ENCODE measurements at regions not wholly inside any gene's neighbourhood (a gene's known extent, or its start where the extent isn't known, plus 50 kb on each side); places are given as distances from the start of the nearest gene placed in this dataset.

DNA sequence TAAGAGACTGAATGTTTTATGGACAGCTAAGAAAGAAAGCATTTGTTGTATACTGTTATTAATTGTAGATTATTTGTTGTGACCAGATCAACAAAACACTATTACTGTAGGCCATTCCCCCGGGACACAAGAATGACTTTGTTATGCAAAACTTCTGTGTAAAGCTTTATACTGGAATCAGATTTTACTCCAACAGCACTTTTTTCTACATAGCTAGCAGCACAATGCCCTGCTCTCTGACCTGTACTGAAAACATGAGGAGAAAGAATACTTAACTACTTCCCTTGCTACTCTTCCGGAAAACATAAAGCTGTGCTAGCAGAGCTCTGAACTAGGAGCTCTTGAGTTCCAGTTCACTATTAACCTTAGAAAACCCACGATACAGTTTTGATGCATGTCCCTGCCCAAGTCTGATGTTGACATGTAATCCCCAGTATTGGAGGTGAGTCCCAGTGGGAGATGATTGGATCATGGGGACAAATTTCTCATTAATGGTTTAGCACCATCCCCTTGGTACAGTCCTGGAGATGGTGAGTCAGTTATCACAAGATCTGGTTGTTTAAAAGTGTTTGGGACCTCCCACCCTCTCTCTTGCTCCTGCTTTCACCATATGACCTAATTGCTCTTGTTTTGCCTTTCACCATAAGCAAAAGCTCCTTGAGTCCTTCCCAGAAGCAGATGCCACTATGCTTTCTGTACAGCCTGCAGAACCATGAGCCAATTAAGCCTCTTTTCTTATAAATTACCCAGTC lies 601.1 kb upstream of the PIK3C3 start:
- H3K4me3 ChIP-seq (replicated peaks in 1 of 2; ENCODE audit: low read depth in 2 of 2, low read length in 2 of 2), result no peak overlapping the region
- no peak for DNase-seq (ENCODE audit: low read depth in 2 of 2)
- TF ChIP-seq, protein P1, sequence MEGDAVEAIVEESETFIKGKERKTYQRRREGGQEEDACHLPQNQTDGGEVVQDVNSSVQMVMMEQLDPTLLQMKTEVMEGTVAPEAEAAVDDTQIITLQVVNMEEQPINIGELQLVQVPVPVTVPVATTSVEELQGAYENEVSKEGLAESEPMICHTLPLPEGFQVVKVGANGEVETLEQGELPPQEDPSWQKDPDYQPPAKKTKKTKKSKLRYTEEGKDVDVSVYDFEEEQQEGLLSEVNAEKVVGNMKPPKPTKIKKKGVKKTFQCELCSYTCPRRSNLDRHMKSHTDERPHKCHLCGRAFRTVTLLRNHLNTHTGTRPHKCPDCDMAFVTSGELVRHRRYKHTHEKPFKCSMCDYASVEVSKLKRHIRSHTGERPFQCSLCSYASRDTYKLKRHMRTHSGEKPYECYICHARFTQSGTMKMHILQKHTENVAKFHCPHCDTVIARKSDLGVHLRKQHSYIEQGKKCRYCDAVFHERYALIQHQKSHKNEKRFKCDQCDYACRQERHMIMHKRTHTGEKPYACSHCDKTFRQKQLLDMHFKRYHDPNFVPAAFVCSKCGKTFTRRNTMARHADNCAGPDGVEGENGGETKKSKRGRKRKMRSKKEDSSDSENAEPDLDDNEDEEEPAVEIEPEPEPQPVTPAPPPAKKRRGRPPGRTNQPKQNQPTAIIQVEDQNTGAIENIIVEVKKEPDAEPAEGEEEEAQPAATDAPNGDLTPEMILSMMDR (IDR thresholded peaks at IDR 0.05; ENCODE audit: low read depth, low read length), result no peak

DNA sequence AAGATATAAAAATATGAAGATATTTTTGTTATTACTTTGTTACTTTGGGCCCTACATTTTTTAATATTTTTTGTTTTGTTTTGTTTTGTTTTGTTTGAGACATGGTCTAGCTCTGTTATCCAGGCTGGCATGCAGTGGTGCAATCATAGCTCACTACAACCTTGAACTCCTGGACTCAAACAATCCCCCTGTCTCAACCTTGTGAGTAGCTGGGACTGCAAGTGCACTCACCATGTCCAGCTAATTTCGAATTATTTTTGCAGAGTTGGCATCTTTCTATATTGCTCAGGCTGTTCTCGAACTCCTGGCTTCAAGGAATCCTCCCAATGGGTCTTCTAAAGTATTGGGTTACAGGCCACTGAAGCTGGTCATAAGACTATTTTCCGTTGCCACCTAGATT lies 603.6 kb upstream of the PIK3C3 start:
- no peak overlapping the region for H3K4me3 ChIP-seq (replicated peaks in 1 of 2; ENCODE audit: low read depth in 2 of 2, low read length in 2 of 2)
- DNase-seq (ENCODE audit: low read depth in 2 of 2), result no peak
- TF ChIP-seq, protein P1 (IDR thresholded peaks at IDR 0.05; ENCODE audit: low read depth, low read length), result no peak

DNA sequence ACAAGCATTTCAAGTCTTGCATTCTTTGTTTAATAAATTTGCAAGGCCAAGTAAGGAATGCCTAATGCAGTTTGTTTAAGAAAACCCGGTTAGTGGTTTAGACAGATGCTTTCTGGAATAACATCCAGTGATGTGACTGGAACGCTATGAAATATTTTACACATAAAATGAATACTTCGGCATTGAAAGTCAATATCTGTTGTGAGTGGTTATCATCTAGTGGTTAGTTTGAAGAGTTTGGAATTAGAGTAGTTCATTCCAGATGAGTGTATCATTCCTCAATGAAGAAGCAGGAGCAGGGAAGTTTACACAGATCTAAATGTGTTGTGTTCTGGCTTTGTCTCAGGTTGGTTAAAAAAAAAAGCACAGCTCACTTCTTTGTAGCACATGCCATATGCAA lies 608.0 kb upstream of the PIK3C3 start:
- no peak overlapping the region for H3K4me3 ChIP-seq (replicated peaks in 1 of 2; ENCODE audit: low read depth in 2 of 2, low read length in 2 of 2)
- TF ChIP-seq, protein P1 (IDR thresholded peaks at IDR 0.05; ENCODE audit: low read depth, low read length), result no peak
- peak; percentile 39 to 73 for DNase-seq (ENCODE audit: low read depth in 2 of 2)

DNA sequence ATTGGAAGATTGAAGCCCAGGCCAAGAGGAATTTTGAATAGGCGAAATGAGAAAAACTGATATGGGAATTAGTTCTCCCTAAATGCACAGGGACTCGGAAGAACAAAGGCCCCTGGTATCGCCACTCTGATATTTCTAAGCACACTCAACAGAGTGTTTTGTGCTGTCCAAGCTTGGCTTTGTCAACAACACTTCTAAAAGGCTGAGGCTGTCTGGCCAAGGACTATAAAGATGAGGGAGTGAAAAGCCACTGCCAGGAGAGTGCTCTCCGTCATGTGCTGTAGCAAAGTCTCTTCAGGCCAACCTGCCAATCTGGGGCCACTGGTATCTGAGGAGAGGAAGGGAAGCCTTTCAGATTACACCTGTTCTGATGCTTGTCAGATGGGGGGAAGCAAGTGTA lies 611.2 kb upstream of the PIK3C3 start:
- DNase-seq (ENCODE audit: low read depth in 2 of 2), result no peak
- no peak overlapping the region for H3K4me3 ChIP-seq (replicated peaks in 1 of 2; ENCODE audit: low read depth in 2 of 2, low read length in 2 of 2)
- TF ChIP-seq, protein P1 (IDR thresholded peaks at IDR 0.05; ENCODE audit: low read depth, low read length), result no peak

DNA sequence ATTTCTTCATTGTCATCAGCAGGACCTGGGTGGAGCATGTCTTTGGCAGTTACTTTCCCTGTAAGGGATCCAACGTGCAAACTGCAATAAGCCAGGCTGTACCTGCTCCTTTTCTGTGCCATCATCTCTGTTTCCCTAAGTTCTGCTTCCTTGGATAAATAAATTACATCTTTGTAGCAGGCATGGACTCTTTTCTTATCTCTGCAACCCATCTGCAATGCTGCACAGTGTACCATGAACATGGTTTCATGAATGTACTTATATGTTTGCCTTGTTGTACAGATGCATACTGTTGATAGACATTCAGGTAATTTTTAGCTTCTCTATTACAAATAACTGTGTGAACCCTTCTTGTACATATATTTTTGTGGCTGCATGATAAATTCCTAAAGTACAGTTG lies 616.7 kb upstream of the PIK3C3 start:
- DNase-seq (ENCODE audit: low read depth in 2 of 2), result no peak
- TF ChIP-seq, protein P1 (IDR thresholded peaks at IDR 0.05; ENCODE audit: low read depth, low read length), result no peak
- no peak overlapping the region for H3K4me3 ChIP-seq (replicated peaks in 1 of 2; ENCODE audit: low read depth in 2 of 2, low read length in 2 of 2)

DNA sequence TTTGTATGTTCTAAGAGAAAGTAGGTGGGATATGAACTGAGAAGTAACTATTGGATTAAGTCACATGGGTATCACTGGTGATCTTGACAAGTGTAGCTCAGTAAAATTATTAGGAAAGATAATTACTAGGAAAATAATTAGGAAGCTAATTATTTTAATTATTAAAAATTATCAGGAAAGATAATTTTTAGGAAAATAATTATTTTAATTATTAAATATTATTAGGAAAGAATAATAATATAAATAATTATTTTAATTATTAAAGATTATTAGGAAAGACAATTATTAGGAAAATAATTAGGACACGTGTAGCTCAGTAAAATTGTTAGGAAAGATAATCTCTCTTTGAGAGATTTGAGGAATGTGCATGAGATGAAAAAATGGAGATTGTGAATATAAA lies 623.4 kb upstream of the PIK3C3 start:
- TF ChIP-seq, protein P1 (IDR thresholded peaks at IDR 0.05; ENCODE audit: low read depth, low read length), result no peak
- DNase-seq (ENCODE audit: low read depth in 2 of 2), result no peak
- no peak overlapping the region for H3K4me3 ChIP-seq (replicated peaks in 1 of 2; ENCODE audit: low read depth in 2 of 2, low read length in 2 of 2)

DNA sequence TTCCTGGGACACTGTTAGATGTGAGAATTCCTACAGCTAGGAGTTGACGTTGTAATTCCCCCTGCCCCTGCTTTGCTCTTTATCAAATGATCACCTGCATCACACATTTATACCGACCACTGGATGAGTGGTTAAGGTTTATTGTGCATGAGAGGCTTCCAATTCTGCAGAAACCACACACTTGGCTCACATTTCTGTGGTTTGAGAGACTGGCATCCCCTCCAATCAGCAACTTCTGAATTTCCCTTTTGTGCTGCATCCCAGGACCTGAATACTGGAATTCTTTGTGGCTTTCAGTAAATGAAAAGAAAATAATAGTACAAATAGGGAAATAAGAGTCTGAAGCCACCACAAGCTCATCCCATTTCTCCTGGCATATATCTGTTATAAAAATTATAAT lies 628.7 kb upstream of the PIK3C3 start:
- DNase-seq (ENCODE audit: low read depth in 2 of 2), result peak; percentile 55 to 74
- TF ChIP-seq, protein P1 (IDR thresholded peaks at IDR 0.05; ENCODE audit: low read depth, low read length), result no peak
- no peak overlapping the region for H3K4me3 ChIP-seq (replicated peaks in 1 of 2; ENCODE audit: low read depth in 2 of 2, low read length in 2 of 2)
